Stimulated activated CD8-positive, alpha-beta memory T cell treated with anti-CD3 and anti-CD28 coated beads, Interleukin-15, amount 100 ng/mL, for 1 hour (primary cell): ENCODE measurements at regions not wholly inside any gene's neighbourhood (a gene's known extent, or its start where the extent isn't known, plus 50 kb on each side); places are given as distances from the start of the nearest gene placed in this dataset.

ENCODE experiments used
- DNase-seq: peaks from one replicate; pipeline ENCODE4 v3.0.0-alpha.2; 2020; ENCODE audit warnings: low read depth

GRCh38 chr1:220983877-220984635 lies 104.8 kb downstream of the HLX start:
- no peak for DNase-seq

- DNase-seq: no peak
These were observed 111.4 kb downstream of the HLX start for GRCh38 chr1:220990427-220991339.

GRCh38 chr1:220991506-220991905 lies 112.3 kb downstream of the HLX start:
- DNase-seq: no peak

GRCh38 chr1:220991959-220992704 lies 112.9 kb downstream of the HLX start:
- no peak for DNase-seq

- DNase-seq: no peak
These were observed 113.4 kb downstream of the HLX start for GRCh38 chr1:220992705-220993052.

- no peak for DNase-seq
These were observed 115.4 kb downstream of the HLX start for GRCh38 chr1:220994671-220995070.

- no peak for DNase-seq
These were observed 118.5 kb downstream of the HLX start for GRCh38 chr1:220997791-220998190.

GRCh38 chr1:220999872-221000863 lies 120.9 kb downstream of the HLX start:
- no peak for DNase-seq

GRCh38 chr1:221001167-221001566 lies 121.9 kb downstream of the HLX start:
- DNase-seq: no peak

- DNase-seq: no peak
These were observed 123.4 kb downstream of the HLX start for GRCh38 chr1:221002601-221003000.

GRCh38 chr1:221011145-221011544 lies 131.9 kb downstream of the HLX start:
- DNase-seq: no peak

GRCh38 chr1:221012120-221012519 lies 132.9 kb downstream of the HLX start:
- DNase-seq: no peak

GRCh38 chr1:221013691-221014660 lies 134.7 kb downstream of the HLX start:
- DNase-seq: no peak

GRCh38 chr1:221015159-221015790 lies 136.0 kb downstream of the HLX start:
- no peak for DNase-seq

GRCh38 chr1:221016751-221017150 lies 137.5 kb downstream of the HLX start:
- DNase-seq: no peak

- no peak for DNase-seq
These were observed 139.2 kb downstream of the HLX start for GRCh38 chr1:221018414-221018813.

GRCh38 chr1:221022331-221022730 lies 143.1 kb downstream of the HLX start:
- DNase-seq: no peak

GRCh38 chr1:221023482-221023881 lies 144.2 kb downstream of the HLX start:
- no peak for DNase-seq

GRCh38 chr1:221025501-221025900 lies 146.3 kb downstream of the HLX start:
- no peak for DNase-seq

GRCh38 chr1:221025956-221026355 lies 146.7 kb downstream of the HLX start:
- DNase-seq: no peak
